ENCODE measurements at regions not wholly inside any gene's neighbourhood (a gene's known extent, or its start where the extent isn't known, plus 50 kb on each side); places are given as distances from the start of the nearest gene placed in this dataset.

DNA sequence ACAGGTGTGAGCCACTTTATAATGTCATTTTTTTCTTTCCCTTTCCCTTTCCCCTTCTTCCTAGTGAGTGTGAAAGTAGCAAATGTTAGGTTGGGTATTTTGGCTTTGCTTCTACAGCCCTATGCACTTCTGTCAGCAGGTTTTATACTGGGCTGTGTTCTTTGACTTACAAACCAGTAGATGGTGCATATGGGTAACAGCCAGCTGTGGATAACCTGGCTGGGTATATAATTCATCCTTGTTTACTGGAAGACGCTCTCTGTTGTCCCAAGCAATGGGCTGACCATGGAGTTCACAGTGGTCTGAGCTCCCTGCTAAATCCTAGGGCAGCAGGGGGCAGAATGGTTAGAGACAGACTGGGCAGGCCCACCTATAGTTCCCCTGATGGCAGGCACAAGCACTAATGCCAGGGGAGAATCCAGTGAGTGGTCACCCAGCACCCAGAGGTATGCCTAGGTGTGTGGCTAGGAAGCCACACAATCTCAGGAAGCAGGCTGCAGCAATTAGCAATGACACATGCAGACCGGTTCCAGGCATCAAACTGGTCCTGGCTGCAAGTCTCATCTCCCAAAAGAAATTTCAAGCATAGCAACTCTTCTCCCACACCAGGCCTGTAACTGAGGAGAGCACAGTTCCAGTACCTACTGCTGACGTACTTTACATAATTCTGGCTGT is 592.7 kb upstream of the MAN1A1 start:
- no peak for TF ChIP-seq SMC3 (conservative IDR thresholded peaks at IDR 0.05; ENCODE audit: poor library complexity)
- TF ChIP-seq, protein P1, sequence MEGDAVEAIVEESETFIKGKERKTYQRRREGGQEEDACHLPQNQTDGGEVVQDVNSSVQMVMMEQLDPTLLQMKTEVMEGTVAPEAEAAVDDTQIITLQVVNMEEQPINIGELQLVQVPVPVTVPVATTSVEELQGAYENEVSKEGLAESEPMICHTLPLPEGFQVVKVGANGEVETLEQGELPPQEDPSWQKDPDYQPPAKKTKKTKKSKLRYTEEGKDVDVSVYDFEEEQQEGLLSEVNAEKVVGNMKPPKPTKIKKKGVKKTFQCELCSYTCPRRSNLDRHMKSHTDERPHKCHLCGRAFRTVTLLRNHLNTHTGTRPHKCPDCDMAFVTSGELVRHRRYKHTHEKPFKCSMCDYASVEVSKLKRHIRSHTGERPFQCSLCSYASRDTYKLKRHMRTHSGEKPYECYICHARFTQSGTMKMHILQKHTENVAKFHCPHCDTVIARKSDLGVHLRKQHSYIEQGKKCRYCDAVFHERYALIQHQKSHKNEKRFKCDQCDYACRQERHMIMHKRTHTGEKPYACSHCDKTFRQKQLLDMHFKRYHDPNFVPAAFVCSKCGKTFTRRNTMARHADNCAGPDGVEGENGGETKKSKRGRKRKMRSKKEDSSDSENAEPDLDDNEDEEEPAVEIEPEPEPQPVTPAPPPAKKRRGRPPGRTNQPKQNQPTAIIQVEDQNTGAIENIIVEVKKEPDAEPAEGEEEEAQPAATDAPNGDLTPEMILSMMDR (IDR thresholded peaks at IDR 0.05; ENCODE audit: poor library complexity, severe bottlenecking) = no peak
- no peak for TF ChIP-seq TAF1 (IDR thresholded peaks at IDR 0.05; ENCODE audit: low read depth)
- TF ChIP-seq RAD21 (conservative IDR thresholded peaks at IDR 0.05) = no peak

All from neural cell (in vitro differentiated cells).